ENCODE measurements at regions not wholly inside any gene's neighbourhood (a gene's known extent, or its start where the extent isn't known, plus 50 kb on each side); places are given as distances from the start of the nearest gene placed in this dataset.
A peak's percentile ranks its signal among the peaks of the same experiment; 100 is the strongest.

GRCh38 chr2:71815701-71816474 lies 331.8 kb downstream of the CYP26B1 start:
- Histone ChIP-seq H3K27ac (no peak overlapping the region), H3K4me2 (no peak overlapping the region), H3K79me2 (ENCODE audit: low read depth) (no peaks in the 10 kb centered on the region), H3K9ac (no peak overlapping the region), H3K36me3 (no peaks in the 10 kb centered on the region), H3K9me3 (ENCODE audit: low read depth) (no peaks in the 10 kb centered on the region), H3F3A (ENCODE audit: low read depth) (no peaks in the 10 kb centered on the region), H4K20me1 (ENCODE audit: low read depth) (no peaks in the 10 kb centered on the region), H3K4me1 (no peaks in the 10 kb centered on the region), H3K27me3 (no peaks in the 10 kb centered on the region), H2AFZ (replicated peaks) (no peak overlapping the region), H3K4me3 (no peak overlapping the region)
- peaks cover 2% of the 10 kb centered on the region for H3K9me3 Mint-ChIP-seq
- H3K27ac Mint-ChIP-seq: no peak overlapping the region
- TF ChIP-seq EZH2phosphoT487 (IDR thresholded peaks at IDR 0.05) (no peak), EZH2 (IDR thresholded peaks at IDR 0.05) (no peak), CTCF (IDR thresholded peaks at IDR 0.05) (no peak)
- H3K27me3 Mint-ChIP-seq (ENCODE audit: insufficient read depth, low read depth): peaks cover 2% of the 10 kb centered on the region
- H3K4me3 Mint-ChIP-seq: no peak overlapping the region
- no peak for DNase-seq (ENCODE audit: low spot score)
- H3K4me1 Mint-ChIP-seq: no peaks in the 10 kb centered on the region
- H3K36me3 Mint-ChIP-seq: no peaks in the 10 kb centered on the region

DNA sequence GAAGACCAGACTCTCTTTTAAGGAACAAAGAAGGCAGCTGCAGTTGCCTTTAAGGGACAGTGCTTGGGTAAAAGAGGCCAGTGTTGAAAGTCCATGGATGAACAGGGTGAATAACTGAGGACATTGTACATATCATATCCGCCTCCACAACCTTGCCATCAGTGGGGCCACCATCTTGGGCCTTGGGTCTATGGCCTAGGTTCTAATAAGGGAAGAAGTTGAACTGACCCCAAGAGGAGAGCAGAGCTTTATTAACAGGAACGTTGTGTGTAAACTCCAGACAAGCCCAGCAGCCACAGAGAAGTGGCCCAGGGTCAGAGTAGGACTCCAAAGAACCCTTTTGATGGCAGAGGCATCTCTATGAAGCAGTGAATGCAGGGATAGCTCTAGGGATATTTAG lies 332.8 kb downstream of the CYP26B1 start:
- Histone ChIP-seq H3K79me2 (ENCODE audit: low read depth) (no peaks in the 10 kb centered on the region), H3K4me1 (no peaks in the 10 kb centered on the region)
- H3K27me3 Mint-ChIP-seq (ENCODE audit: insufficient read depth, low read depth): peaks cover 4% of the 10 kb centered on the region

DNA sequence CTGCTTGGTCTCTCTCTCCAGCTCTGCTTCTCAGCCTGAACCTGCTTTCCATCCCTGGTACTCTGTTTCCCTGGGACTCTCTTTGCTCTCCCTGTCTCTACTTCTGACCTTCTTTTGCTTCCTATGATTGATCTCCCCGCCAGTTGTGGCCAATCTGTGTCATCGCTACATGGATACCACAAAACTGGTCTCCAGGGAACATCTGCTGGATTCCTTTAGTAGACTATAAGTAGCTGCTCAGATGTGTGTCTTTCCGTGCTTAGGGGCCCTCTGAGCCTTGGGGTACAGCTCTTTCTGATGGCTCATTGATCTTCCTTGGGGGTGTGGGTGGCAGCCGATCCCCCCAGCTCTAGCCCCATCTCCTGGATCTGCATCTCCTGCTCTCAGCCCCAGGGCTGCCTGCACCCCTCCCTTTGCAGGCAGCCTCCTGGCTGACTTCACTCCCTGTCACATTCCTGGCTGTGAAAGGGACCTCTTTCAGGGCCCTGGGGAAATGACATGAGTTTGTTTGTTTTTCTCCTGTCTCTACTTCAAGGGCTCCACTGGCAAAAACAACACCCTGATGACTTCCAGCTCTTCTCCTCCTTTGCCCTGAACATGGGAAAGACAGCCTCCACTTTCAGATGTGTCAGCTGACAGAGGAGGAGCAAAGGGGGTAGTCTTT lies 333.7 kb downstream of the CYP26B1 start:
- H3K9me3 Mint-ChIP-seq: peaks cover 2% of the 10 kb centered on the region
- no peaks in the 10 kb centered on the region for H3K36me3 Mint-ChIP-seq
- Histone ChIP-seq H3K27ac (no peak overlapping the region), H3K79me2 (ENCODE audit: low read depth) (no peaks in the 10 kb centered on the region), H2AFZ (replicated peaks) (no peak overlapping the region), H3F3A (ENCODE audit: low read depth) (no peaks in the 10 kb centered on the region), H3K27me3 (no peaks in the 10 kb centered on the region), H4K20me1 (ENCODE audit: low read depth) (no peaks in the 10 kb centered on the region), H3K4me1 (no peaks in the 10 kb centered on the region), H3K4me2 (no peak overlapping the region), H3K9me3 (ENCODE audit: low read depth) (no peaks in the 10 kb centered on the region), H3K4me3 (no peak overlapping the region), H3K9ac (no peak overlapping the region), H3K36me3 (no peaks in the 10 kb centered on the region)
- no peaks in the 10 kb centered on the region for H3K4me1 Mint-ChIP-seq
- peaks cover 4% of the 10 kb centered on the region for H3K27me3 Mint-ChIP-seq (ENCODE audit: insufficient read depth, low read depth)
- H3K4me3 Mint-ChIP-seq: no peak overlapping the region
- peak overlapping the region; percentile 30 for H3K27ac Mint-ChIP-seq
- TF ChIP-seq EZH2 (IDR thresholded peaks at IDR 0.05): no peak
- TF ChIP-seq CTCF (IDR thresholded peaks at IDR 0.05): no peak
- no peak for TF ChIP-seq EZH2phosphoT487 (IDR thresholded peaks at IDR 0.05)
- no peak for DNase-seq (ENCODE audit: low spot score)

More for the DNA sequence above, 332.8 kb downstream of the CYP26B1 start:
- no peaks in the 10 kb centered on the region for H3K27me3 ChIP-seq
- no peak overlapping the region for H2AFZ ChIP-seq (replicated peaks)
- Mint-ChIP-seq H3K36me3 (no peaks in the 10 kb centered on the region), H3K27ac (no peak overlapping the region), H3K4me3 (no peak overlapping the region), H3K4me1 (no peaks in the 10 kb centered on the region), H3K9me3 (peaks cover 2% of the 10 kb centered on the region)
- no peak for TF ChIP-seq EZH2phosphoT487 (IDR thresholded peaks at IDR 0.05)
- TF ChIP-seq CTCF (IDR thresholded peaks at IDR 0.05): no peak
- TF ChIP-seq EZH2 (IDR thresholded peaks at IDR 0.05): no peak
- no peak overlapping the region for H3K27ac ChIP-seq
- H3K36me3 ChIP-seq: no peaks in the 10 kb centered on the region
- H3K4me2 ChIP-seq: no peak overlapping the region
- no peak overlapping the region for H3K9ac ChIP-seq
- H3F3A ChIP-seq (ENCODE audit: low read depth): no peaks in the 10 kb centered on the region
- no peaks in the 10 kb centered on the region for H3K9me3 ChIP-seq (ENCODE audit: low read depth)
- no peak overlapping the region for H3K4me3 ChIP-seq
- no peak for DNase-seq (ENCODE audit: low spot score)
- H4K20me1 ChIP-seq (ENCODE audit: low read depth): no peaks in the 10 kb centered on the region

All from neural progenitor cell (in vitro differentiated cells).